HUES48 (cell line): ENCODE measurements at regions not wholly inside any gene's neighbourhood (a gene's known extent, or its start where the extent isn't known, plus 50 kb on each side); places are given as distances from the start of the nearest gene placed in this dataset.

ENCODE experiments used
- H3K27ac ChIP-seq: one replicate; pipeline ENCODE4 v1.7.0; 2013; ENCODE audit warnings: low read depth, low read length, inconsistent platforms
- H3K27me3 ChIP-seq: 2 replicates; pipeline ENCODE4 v1.6.1; 2013; ENCODE audit warnings: mild to moderate bottlenecking, low read length; ENCODE audit not compliant: control insufficient read depth, insufficient read depth
- H3K36me3 ChIP-seq: 2 replicates; pipeline ENCODE4 v1.6.1; 2013; ENCODE audit warnings: low read length; ENCODE audit not compliant: control insufficient read depth, insufficient read depth
- H3K4me1 ChIP-seq: 2 replicates; pipeline ENCODE4 v1.6.1; 2013; ENCODE audit warnings: mild to moderate bottlenecking, low read length; ENCODE audit not compliant: control insufficient read depth, insufficient read depth
- H3K4me3 ChIP-seq: 2 replicates; pipeline ENCODE4 v1.5.1; 2013; ENCODE audit warnings: mild to moderate bottlenecking, low read depth, low read length
- H3K9ac ChIP-seq: 2 replicates; pipeline ENCODE4 v1.6.1; 2013; ENCODE audit warnings: mild to moderate bottlenecking, low read depth, low read length, moderate library complexity
- H3K9me3 ChIP-seq: 2 replicates; pipeline ENCODE4 v1.6.1; 2013; ENCODE audit warnings: low read length; ENCODE audit not compliant: control insufficient read depth, insufficient read depth

DNA sequence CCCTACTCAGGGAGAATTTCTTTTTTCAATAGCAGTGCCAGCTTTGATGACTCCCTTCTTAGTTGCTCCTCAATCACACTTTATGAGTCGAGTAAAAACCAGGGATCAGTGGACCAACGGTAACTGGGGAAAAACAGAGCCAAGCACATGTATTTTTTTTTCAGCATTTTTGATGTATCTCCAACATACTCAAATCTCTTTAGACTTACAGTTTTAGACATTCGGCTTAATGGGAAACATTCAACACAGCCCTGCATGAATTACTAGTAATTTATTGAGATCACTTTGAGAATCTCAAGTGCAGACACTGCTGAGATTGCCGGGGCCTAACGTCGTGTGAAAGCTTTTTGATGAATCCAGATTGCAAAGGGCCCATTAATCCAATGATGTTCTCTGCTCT is 306.7 kb downstream of the NUAK1 start:
- no peaks in the 10 kb centered on the region for H3K27me3 ChIP-seq
- no peak overlapping the region for H3K9ac ChIP-seq
- H3K36me3 ChIP-seq: no peaks in the 10 kb centered on the region
- no peaks in the 10 kb centered on the region for H3K4me1 ChIP-seq
- no peaks in the 10 kb centered on the region for H3K9me3 ChIP-seq
- H3K4me3 ChIP-seq: no peak overlapping the region
- H3K27ac ChIP-seq: no peak overlapping the region

DNA sequence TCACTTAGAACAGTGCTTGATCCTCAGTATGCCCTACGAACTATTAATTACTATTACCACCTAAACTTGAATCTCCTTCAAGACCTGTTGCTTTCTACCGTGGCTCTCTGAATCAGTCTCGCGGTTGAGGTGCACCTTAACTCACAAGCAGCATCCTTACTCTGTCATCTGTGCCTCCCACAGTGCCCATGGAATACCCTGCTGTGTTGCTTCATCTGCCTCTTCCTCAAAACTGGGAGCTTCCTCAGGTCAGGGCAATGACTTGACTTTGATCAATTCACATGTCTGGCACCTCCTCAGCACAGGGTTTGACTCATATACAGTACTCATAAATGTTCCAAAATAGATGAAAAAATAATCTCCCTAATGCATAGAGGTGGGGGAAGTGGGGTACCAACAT is 305.9 kb downstream of the NUAK1 start:
- H3K36me3 ChIP-seq: no peaks in the 10 kb centered on the region

DNA sequence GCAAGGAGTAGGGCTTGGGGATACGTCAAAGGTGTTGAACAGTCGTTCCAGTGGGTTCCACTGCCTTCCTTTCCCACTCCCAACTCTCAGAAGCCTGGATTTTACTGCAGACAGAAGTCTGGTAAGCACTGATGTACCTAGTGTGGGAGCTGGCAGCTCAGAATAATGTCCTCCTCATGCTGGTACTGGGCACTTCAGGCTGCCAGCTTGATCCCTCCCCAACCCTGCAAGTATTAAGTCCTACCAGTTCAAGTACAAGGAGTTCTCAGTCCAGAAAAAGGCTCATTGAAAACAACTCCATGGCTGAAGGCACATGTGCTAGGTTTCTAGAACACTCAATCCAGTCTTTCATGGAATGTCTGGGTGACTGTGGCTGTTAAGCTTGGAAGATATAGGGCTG is 304.3 kb downstream of the NUAK1 start:
- H3K4me1 ChIP-seq: no peaks in the 10 kb centered on the region
- H3K4me3 ChIP-seq: no peak overlapping the region
- no peaks in the 10 kb centered on the region for H3K36me3 ChIP-seq
- no peak overlapping the region for H3K27ac ChIP-seq
- H3K9ac ChIP-seq: no peak overlapping the region
- H3K9me3 ChIP-seq: no peaks in the 10 kb centered on the region
- no peaks in the 10 kb centered on the region for H3K27me3 ChIP-seq

More for the DNA sequence above, 305.9 kb downstream of the NUAK1 start:
- no peaks in the 10 kb centered on the region for H3K27me3 ChIP-seq
- no peaks in the 10 kb centered on the region for H3K4me1 ChIP-seq
- H3K9ac ChIP-seq: no peak overlapping the region
- no peak overlapping the region for H3K4me3 ChIP-seq
- no peaks in the 10 kb centered on the region for H3K9me3 ChIP-seq
- no peak overlapping the region for H3K27ac ChIP-seq

DNA sequence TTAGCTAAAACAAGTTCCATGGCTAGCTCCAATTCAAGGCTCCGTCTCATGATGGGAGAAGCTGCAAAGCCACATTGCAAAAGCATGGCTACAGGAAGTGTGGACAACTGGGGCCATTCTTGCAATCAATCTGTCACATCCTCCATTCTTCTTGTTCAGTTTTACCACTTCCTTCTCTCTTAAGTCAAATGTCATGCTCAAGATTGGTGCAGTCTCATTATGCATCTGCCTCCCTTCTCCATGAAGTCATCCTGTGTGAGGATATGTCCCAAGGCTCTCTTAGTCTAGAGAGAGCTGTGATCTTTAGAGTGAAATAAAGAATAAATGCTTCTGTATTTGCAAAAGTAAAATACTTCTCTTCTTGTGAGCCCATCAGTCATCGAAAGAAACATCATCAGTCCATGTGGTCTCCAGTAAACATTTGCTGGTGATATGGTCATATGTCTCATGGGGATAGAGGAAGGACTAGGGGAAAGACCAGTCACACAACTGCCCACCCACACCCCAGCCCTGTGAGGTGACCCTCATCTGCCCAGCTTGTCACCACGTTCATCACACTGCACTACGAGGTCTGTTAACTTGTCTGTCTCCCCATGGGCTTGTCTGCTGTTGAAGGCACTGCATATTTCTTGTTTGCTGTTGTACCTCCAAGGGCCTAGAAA is 303.0 kb downstream of the NUAK1 start:
- Histone ChIP-seq H3K9ac (no peak overlapping the region), H3K27ac (no peak overlapping the region), H3K9me3 (no peaks in the 10 kb centered on the region), H3K4me3 (no peak overlapping the region), H3K27me3 (no peaks in the 10 kb centered on the region), H3K4me1 (no peaks in the 10 kb centered on the region), H3K36me3 (no peaks in the 10 kb centered on the region)

DNA sequence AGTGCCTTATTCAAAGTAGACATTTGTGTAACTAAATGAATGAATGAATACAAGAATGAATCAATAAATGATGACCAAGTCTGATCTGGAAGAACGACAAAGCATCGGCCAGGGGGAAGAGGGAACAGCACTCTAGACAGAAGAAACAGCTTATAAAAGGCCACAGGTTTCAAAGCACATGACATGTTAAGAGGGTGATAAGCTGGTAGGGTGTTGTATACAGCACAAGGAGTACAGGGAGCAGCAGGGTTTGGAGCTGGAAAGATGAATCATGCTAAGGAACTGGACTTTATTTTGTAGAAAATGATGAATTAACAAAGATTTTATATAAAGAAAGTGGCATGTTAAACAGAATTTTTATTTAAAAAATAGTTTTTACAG is 302.5 kb downstream of the NUAK1 start:
- H3K9ac ChIP-seq: no peak overlapping the region
- no peaks in the 10 kb centered on the region for H3K27me3 ChIP-seq
- H3K27ac ChIP-seq: no peak overlapping the region
- no peaks in the 10 kb centered on the region for H3K9me3 ChIP-seq
- H3K4me1 ChIP-seq: no peaks in the 10 kb centered on the region
- H3K4me3 ChIP-seq: no peak overlapping the region
- H3K36me3 ChIP-seq: no peaks in the 10 kb centered on the region

DNA sequence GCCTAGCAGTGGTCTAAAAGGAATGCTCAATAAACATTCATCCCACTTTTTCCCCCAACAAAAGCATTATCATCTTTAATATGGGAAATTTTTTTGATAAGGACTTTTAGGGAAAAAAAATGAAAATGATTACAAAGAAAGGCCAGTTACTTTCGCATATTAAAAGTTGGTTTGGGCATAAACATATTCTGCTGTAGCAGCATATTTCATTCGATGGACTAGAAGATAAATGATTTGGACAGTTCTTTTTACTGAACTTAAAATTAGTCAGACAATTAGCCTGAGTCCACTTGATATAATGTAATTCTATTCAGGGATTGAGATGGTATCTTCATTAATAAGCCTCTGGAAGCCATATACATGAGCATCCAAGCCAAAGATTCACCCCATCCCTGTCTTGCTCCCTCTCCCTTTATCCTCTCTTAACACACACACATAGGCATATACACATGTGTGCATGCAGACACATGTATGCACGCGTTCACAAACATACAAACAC is 299.1 kb downstream of the NUAK1 start:
- H3K36me3 ChIP-seq: no peaks in the 10 kb centered on the region
- H3K4me1 ChIP-seq: no peaks in the 10 kb centered on the region
- no peak overlapping the region for H3K4me3 ChIP-seq
- no peaks in the 10 kb centered on the region for H3K9me3 ChIP-seq
- no peak overlapping the region for H3K27ac ChIP-seq
- H3K27me3 ChIP-seq: no peaks in the 10 kb centered on the region
- H3K9ac ChIP-seq: no peak overlapping the region

DNA sequence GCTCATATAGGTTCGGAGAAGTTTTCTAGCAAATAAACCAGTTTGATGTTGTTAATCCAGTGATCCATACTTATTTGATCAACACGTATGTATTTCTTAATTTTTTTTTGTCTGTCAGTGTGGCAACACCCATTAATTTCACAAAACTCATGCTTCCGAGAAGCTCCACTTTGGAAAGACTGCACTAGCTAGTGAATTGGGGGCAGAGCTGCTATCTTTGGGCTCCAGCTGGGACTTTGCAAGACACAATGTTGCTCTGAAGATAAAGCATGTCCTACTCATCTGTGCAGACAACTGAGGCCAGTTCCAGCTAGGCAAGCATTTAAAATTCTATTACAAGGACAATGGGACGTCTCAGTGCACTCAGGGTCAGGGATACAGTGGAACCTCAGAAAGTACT is 298.4 kb downstream of the NUAK1 start:
- Histone ChIP-seq H3K27ac (no peak overlapping the region), H3K4me3 (no peak overlapping the region), H3K36me3 (no peaks in the 10 kb centered on the region), H3K4me1 (no peaks in the 10 kb centered on the region), H3K9me3 (no peaks in the 10 kb centered on the region), H3K9ac (no peak overlapping the region), H3K27me3 (no peaks in the 10 kb centered on the region)

DNA sequence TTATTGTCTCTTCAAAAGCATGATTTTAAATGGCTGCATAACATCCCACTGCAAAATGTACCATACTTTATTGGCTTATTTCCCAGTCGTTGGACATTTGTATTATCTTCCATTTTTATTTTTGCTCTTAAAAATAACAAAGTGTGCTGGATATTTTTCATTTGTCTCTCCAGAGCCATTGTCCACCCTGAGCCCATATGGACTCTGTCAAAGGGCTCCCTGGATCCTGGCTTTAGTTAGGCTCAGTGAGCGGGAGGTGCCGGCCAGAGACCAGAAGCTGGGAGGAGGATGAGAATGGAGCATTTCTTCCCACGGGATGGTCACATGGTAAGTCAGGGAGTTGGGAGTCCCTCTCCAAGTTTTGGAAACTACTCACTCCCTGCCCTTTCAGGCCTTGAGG is 296.9 kb downstream of the NUAK1 start:
- Histone ChIP-seq H3K9ac (no peak overlapping the region), H3K27ac (no peak overlapping the region), H3K4me1 (no peaks in the 10 kb centered on the region), H3K36me3 (no peaks in the 10 kb centered on the region), H3K9me3 (peaks cover 6% of the 10 kb centered on the region), H3K27me3 (no peaks in the 10 kb centered on the region), H3K4me3 (no peak overlapping the region)

DNA sequence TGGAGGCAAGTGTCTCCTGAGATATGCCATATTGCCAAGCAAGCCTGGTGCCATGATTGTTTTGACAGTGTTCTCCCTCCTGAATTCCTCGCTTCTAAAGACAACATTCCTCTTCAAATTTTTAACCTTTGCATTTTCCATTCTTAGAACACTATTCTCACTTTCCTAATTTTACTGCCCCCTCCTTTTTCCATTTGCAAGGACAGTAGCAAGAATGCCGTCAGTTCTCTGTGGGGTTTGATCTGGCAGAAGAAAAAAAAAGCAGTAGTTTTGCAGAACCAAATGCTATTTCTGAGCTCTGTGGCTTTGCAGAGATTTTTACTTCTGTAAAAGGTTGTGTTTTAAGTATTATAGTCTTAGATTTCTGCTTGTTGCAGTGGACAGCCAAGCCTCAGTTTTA is 295.2 kb downstream of the NUAK1 start:
- Histone ChIP-seq H3K27ac (no peak overlapping the region), H3K36me3 (no peaks in the 10 kb centered on the region), H3K9me3 (peaks cover 8% of the 10 kb centered on the region), H3K9ac (no peak overlapping the region), H3K4me1 (no peaks in the 10 kb centered on the region), H3K4me3 (no peak overlapping the region), H3K27me3 (no peaks in the 10 kb centered on the region)

DNA sequence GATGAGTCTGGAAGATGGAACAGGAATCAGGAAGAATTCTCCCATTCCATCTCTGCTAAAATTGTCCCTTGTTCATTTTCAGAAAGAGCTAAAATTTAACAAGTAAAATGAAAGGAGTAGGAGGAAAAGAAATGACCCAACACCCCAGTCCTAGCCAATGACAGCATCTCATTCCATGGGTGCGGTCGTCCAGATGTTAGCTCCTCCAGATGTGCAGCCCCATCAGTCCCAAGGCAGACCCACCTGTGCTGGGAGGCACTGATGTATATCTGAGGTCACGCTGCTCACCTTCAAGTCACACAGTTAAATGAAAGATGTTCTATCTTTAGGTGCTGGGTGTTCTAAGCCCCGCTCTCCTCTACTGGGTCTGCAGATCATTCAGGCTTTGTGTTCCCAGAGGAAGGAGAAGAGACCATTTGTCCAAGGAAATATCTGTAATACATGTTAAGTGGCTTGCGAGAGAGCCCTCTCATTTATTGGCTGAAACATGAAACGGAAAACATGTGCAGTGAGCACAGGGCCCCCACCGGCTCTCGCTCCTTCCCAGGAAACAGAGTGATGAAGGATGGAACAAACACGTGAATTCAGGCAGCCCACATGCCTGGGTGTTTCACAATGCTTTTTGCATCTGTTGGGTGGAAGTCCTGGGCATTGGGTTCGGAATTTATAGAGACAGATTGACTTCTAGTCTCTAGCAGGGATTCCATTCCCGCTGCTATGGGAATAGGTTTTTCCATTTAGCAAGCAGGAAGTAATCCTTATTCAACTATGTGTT is 294.6 kb downstream of the NUAK1 start:
- no peaks in the 10 kb centered on the region for H3K4me1 ChIP-seq
- H3K27ac ChIP-seq: no peak overlapping the region
- no peak overlapping the region for H3K4me3 ChIP-seq
- H3K9ac ChIP-seq: no peak overlapping the region
- H3K9me3 ChIP-seq: peaks cover 8% of the 10 kb centered on the region
- H3K27me3 ChIP-seq: no peaks in the 10 kb centered on the region
- H3K36me3 ChIP-seq: no peaks in the 10 kb centered on the region

DNA sequence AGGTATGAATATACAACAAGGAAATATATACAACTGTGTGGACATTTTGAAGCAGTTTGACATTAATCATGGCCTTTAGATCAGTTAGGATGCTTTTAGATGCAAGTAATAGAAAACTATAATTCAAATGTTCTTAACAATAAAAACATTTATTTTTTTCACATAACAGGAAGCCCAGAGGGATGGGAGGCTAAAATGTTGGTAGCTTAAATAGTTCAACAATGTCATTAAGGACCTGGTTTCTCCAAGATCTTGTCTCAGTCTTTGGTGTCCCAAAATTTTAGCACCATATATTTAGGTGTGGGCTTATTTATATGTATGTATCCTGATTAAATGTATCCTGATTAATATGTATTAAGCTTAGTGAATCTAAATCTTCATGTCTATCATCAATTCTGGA is 292.4 kb downstream of the NUAK1 start:
- Histone ChIP-seq H3K9me3 (peaks cover 8% of the 10 kb centered on the region), H3K4me1 (no peaks in the 10 kb centered on the region), H3K36me3 (no peaks in the 10 kb centered on the region), H3K4me3 (no peak overlapping the region), H3K27me3 (no peaks in the 10 kb centered on the region), H3K9ac (no peak overlapping the region), H3K27ac (no peak overlapping the region)
